C1 segment of cervical spinal cord (tissue), 14 donors: ENCODE measurements at regions not wholly inside any gene's neighbourhood (a gene's known extent, or its start where the extent isn't known, plus 50 kb on each side); places are given as distances from the start of the nearest gene placed in this dataset.
"Not testable (repeated sequence)": the region's sequence is repeated elsewhere in the genome, so short reads cannot be mapped to it uniquely, and the experiment has no call there.

Source experiments
- DNase-seq, 14 donors: peaks; one replicate each; lab custom pipeline; 2025; lab: John Stamatoyannopoulos, UW

GRCh38 chr7:42722198-42722597 is 189.7 kb downstream of the C7orf25 start:
- DNase-seq = no peak

DNA sequence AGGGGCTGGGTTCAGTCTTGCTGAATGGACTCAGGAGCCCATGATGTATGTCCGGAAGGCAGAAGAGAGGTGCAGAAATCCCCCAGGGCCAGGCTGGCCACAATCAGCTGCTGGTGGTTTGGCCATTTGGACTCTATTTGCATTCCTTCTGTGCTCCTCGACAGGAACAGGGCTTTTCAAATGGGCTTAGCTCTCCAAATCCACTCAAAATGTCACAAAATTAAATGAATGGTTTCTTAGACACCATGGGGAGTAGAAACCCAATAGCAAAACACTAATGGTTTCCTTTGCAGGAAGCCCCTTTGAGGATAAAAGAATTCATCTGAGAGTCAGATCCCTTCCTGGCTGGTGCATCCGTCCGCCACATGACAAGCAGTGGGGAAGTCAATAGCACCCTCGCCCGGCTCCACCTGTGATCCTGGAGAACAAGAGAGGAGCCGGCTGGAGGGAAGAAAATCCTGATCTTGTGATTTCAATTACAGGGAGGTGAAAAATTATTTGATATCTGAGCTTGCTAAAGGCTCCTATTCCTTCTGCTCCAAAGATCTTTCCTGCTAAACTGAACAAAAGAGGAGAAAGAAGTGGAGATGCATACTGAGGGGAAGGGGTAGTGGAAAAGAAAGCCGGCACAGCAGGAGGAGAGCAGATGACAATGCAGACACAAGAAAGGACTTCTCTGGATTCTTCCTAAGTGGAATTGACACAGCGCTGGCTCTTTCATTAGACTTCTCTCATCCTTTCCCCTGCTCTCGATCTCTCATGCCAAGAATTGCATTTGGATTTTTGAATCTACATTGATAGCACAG is 190.7 kb downstream of the C7orf25 start:
- DNase-seq = no peak

GRCh38 chr7:42720012-42720411 is 191.9 kb downstream of the C7orf25 start:
- DNase-seq = no peak

- DNase-seq = not testable (repeated sequence)
Measured at GRCh38 chr7:42718466-42718865, 193.4 kb downstream of the C7orf25 start.

- DNase-seq = no peak
Measured at GRCh38 chr7:42714356-42714755, 197.5 kb downstream of the C7orf25 start.

DNA sequence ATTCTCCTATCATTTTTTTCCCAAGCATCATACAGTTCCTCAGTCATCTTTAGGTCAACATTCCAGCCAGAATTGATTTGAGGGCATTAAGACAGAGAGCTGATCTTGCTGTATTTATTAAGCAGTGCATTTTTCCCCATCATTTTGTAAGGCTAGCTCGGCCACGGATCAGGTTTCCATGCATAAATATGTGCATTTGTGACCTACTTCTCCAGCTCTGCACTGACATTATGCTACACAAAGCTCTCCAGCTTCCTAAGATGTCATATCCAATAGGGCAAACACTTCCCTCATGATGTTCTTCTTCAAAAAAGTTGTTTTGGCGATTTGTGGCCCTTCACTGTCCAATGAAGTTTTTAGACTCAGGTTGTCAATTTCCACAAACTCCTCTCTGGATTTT is 202.6 kb downstream of the C7orf25 start:
- no peak for DNase-seq

- no peak for DNase-seq
Measured at GRCh38 chr7:42704710-42705109, 207.2 kb downstream of the C7orf25 start.

GRCh38 chr7:42702647-42703046 is 209.2 kb downstream of the C7orf25 start:
- DNase-seq = no peak

DNA sequence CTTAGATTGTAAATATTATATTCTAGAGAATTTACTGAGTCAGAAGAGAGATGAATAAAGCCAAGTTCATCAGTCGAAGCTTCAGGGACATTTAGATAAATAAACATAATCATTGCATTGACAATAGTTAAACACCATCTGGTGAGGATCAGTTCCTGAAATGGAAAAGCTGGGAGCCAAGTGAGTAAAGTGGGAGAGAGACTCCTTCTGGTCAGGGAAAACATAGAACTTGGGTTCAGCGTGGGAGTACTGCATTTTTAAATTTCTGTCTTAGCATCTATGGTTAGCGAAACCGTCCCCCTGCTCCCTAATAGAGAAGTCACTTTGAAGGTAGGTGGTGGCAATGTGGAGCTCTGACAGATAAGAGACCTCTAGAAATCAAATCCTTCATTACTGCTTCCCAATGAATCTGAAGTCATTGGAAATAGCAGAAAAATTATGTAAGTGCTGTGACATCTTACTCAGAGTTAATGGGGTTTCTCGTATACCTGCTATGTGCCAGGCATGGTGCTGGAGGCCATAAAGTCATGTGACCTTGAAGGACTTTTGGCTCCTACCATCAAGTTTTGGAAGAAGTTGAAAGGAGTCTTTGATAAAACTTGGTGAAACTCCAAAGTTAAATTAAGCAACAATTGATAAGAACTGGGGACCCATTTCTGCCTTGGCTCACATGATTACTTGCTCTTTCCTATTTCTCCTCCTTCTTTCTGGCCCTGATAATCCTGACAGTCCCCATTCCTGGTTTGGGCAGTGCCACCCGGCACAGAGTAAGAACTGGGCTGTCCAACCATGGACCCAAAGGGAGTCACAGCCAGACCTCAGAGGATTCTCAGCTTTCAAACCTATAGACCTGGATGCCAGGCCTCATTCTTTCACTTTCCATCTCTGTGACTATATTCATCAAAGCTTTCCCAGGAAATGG is 211.2 kb downstream of the C7orf25 start:
- DNase-seq = no peak

DNA sequence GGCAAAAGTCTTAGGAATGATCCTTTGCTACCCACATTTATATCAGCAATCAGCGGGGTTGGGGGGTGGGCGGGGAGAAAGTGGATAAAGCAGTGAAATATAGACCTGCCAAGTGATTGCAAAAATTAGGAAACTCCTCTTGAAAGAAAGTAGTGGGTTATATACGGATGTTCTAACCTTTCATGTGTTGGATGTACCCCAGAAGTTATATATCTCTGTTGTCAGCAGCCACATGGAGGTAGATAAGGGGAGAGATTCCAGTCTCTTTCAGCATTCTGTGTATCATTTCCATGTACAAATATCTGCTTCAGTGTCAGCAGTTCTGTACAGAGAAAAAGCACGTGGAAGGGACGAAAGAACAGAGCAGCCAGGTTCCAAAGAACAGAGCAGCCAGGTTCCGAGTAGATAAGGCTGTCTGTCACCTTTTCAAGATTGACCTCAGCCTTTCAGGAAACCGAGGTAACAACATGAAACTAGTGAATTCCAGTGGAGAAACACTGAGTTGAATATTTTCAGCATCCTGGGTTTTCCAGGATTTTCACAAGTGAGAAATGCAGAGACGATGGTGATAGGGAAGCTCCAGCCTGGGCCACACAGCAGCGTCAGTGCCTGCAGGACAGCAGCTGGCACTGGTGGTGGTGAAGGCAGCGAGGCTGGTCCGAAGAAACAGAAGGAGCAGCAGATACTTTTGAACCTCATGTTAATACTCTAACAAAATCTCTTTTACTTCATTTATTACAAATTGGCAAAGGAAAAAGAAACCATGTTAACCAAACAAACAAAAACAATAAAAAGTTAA is 212.3 kb downstream of the C7orf25 start:
- no peak for DNase-seq

- no peak for DNase-seq
Measured at GRCh38 chr7:42698600-42699374, 213.1 kb downstream of the C7orf25 start.

GRCh38 chr7:42694894-42695507 is 216.9 kb downstream of the C7orf25 start:
- no peak for DNase-seq

- no peak for DNase-seq
Measured at GRCh38 chr7:42693722-42694121, 218.1 kb downstream of the C7orf25 start.

DNA sequence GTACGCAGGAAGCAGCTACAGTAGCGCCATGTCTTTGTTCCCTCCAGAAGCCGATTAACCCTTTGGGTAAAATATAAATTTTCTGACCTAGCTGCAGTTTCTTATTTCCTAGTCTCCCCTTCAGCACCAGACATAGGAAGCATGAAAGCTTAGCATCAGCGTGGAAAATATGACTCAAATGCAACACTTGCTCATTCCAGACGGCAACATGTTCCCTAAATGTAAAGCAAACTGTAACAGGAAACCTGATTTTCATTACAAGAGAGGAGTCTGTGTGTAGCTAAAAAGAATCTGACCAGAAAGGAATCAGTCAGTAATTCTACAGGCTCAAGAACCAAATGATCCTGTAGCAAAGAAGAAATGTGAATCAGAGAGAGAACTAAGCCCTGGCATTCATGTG is 219.2 kb downstream of the C7orf25 start:
- no peak for DNase-seq

DNA sequence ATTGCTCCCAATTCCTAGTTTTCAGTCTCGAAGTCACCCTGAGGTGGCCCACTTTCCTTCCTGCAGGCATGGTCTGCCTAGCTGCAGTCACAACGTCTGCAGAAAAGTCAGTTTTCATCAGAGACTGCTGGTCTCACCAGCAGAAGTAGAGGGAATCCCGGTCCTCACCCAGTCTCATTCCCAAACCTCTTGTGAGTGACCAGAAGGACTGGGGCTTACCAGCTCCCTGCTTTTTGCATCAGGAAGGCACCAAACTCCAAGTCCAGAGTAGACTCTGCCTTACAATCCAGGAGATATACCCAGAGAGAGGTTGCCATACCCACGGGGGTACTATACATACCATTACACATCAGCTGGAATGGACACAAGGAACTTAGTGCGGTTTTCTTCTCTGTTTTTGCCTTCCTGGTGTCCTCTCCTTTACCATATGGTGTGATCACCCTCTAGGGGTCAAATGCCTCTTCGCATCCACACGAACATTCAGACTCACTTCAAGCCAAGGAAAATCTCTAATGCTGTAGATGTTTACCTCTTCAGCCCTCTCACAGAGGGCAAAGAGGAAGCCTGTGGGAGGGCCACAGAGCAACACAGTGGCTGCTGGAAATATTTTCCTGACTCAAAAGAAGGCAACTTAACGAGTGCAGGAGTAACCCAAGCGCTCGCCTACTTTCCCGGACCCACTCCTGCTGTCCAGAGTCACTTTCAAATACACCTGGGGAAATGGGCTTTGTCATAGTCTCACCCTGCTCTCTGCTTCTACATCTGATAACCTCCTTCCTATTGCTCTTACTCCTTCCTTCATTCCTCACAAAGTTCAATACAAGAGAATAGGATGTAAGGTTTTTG is 220.9 kb downstream of the C7orf25 start:
- peak in 2 of 14 donors; percentile 2 to 15 for DNase-seq

DNA sequence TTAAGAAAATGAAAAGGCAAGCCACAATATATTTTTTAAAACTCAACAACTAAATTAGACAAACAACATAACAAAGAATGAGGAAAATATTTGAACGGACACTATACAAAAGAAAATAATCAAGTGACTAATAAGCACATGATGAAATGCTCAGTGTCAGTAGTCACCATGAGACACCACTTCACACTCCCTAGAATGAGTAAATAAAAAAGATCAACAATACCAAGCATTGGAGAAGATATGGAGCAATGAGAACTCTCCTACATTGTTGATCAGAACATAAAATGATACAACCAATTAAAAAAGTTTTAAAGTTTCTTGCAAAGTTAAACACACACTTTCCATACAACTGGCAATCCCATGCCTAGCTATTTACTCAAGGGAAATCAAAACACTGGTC is 222.2 kb downstream of the C7orf25 start:
- no peak for DNase-seq

DNA sequence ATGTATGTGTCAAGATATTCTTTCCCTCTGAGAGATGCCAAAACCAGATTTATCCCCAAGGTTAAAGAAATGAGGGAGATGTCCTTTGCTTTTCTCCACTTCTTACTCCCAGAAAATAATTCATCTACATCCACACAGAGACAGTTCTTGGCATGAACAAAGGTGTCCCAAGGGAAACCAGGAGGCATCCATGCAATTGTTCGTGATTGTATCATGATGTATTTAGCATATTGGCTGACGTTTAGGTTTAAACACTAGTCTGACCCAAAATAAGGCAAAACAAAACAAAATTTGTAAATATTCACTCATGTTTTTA is 223.9 kb downstream of the C7orf25 start:
- DNase-seq = no peak

DNA sequence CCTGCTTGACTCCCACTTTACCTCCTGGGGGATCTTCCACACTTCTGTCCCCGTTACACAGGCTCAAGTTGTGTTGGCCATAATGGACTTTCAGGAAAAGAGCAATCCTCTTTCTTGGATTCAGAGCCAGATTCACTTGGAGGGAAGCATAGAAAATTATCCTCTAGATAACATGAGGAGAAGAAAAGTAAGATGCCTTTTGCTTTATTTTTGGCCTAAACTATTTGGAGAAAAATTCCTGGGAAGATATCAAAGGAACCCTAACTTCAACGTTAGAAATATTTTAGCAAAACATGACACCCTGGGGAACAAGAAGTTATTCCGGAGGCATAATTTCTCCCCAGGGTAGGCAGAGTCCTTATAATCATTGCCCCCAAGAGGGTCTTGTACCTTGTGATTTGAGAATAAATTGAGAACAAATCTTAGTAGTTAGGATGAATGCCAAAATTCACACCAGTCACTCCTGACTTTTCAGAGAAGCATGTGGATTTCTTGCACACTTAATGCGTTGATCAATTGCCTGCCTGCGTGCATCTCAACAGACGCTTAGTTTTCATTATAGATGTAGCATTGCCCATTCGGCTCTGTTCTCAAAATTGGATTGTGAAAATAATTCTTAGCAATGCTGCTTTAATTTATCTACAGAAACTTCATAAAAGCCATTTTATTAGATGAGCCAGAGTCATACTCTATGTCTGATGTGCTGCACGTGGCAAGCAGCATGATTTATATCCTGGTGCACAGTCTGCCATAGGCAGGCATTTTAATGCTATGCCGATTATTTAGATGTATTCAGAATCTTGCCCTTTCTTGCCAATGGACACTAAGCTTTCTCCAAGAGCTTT is 224.4 kb downstream of the C7orf25 start:
- DNase-seq = no peak

DNA sequence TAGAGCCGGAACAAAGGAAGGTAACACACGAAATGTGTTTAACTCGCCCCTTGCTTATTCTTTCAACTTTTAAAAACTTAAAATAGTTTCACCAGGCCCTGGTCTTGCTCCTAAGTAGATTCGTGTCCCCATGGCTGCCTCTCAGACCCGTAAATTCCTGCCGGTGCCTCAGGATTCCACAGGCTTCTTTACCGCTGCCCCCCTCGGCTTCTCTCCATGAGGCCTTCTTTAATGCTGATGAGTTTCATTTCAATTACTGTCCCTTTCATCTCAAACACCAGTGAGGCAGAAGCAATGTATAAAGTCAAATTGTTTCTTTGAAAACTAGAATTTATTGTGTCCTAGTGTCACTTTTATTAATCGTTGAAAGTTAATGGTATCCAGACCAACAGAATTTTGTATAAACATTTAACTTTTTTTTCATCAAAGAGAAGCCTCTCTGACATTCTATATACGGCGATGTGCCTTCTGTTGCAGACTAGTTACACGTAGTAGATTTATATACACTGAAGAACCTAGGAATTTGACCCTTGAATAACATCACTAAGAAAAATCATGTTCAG is 225.2 kb downstream of the C7orf25 start:
- no peak for DNase-seq
